Prostate gland (tissue), 2 donors: ENCODE measurements at regions not wholly inside any gene's neighbourhood (a gene's known extent, or its start where the extent isn't known, plus 50 kb on each side); places are given as distances from the start of the nearest gene placed in this dataset.
"Not testable (repeated sequence)": the region's sequence is repeated elsewhere in the genome, so short reads cannot be mapped to it uniquely, and the experiment has no call there.

ENCODE experiments used
- CTCF ChIP-seq, 4 experiments: fragments of 200-600 bp in 2 of 4; fragments of 450-650 bp in 2 of 4; sonication (generic) in 2 of 4; IDR thresholded peaks; 1 replicate in 3 of 4; 2 replicates in 1 of 4; pipeline ENCODE4 v1.5.1; 2016 to 2019; ENCODE audit warnings: antibody characterized with exemption in 4 of 4, mild to moderate bottlenecking in 2 of 4, moderate library complexity in 2 of 4
- POLR2A ChIP-seq: fragments of 450-650 bp; IDR thresholded peaks from one replicate; pipeline ENCODE4 v1.6.1; 2016; ENCODE audit warnings: antibody characterized with exemption, mild to moderate bottlenecking
- POLR2AphosphoS5 ChIP-seq: sonication (generic); formaldehyde crosslinking; IDR thresholded peaks from one replicate; pipeline ENCODE4 v1.6.1; 2017; ENCODE audit warnings: antibody characterized with exemption

GRCh38 chr3:34112261-34112660 is 313.8 kb downstream of the PDCD6IP start:
- not testable (repeated sequence) for TF ChIP-seq POLR2A; CTCF (IDR thresholded peaks at IDR 0.05); POLR2AphosphoS5
